ENCODE measurements at regions not wholly inside any gene's neighbourhood (a gene's known extent, or its start where the extent isn't known, plus 50 kb on each side); places are given as distances from the start of the nearest gene placed in this dataset.

- TF ChIP-seq CTCF (IDR thresholded peaks at IDR 0.05) = no peak
- TF ChIP-seq EP300 (IDR thresholded peaks at IDR 0.05) = no peak
- TF ChIP-seq POLR2AphosphoS5 (IDR thresholded peaks at IDR 0.05) = no peak
- no peak for TF ChIP-seq POLR2A (IDR thresholded peaks at IDR 0.05)
Observed at GRCh38 chr10:111338805-111339204, 262.0 kb downstream of the ADRA2A start.

Measured in sigmoid colon (tissue), 4 donors.